ENCODE measurements at regions not wholly inside any gene's neighbourhood (a gene's known extent, or its start where the extent isn't known, plus 50 kb on each side); places are given as distances from the start of the nearest gene placed in this dataset.

DNA sequence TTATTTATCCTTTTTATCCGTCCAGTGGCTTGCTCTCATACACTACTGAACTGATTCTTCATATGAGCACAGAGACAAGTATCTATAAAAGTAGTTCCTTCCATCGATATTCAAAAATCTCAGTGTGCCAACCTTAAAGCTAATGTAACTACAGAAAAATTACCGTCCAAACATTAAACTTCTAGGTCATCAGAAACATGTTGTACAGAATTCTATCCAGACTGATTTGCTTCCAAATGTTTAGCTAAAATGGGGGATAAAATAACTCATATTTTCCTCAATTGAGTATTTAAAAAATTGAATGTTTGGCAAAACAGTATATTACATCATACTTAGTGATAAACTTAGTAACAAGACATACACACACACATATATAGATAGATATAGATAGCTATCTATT lies 584.7 kb upstream of the SEMA3D start:
- Histone ChIP-seq H3K27ac (ENCODE audit: low read depth in 1 of 2, low read length in 2 of 2) (no peak overlapping the region), H3K27me3 (ENCODE audit: control insufficient read depth in 1 of 2, insufficient read depth in 2 of 2, low read length in 2 of 2) (no peaks in the 10 kb centered on the region), H3K9me3 (ENCODE audit: control insufficient read depth in 1 of 2, insufficient read depth in 1 of 2, low read length in 2 of 2) (peaks cover 0 to 4% of the 10 kb centered on the region in 2 experiments), H3K36me3 (ENCODE audit: insufficient read depth, low read length) (no peaks in the 10 kb centered on the region), H3K4me1 (ENCODE audit: insufficient read depth, low read length) (no peaks in the 10 kb centered on the region), H3K4me3 (ENCODE audit: low read length) (no peak overlapping the region)
- Mint-ChIP-seq H3K27ac (no peak overlapping the region), H3K27me3 (no peaks in the 10 kb centered on the region), H3K4me1 (ENCODE audit: low read depth) (no peaks in the 10 kb centered on the region), H3K36me3 (ENCODE audit: low read depth) (no peaks in the 10 kb centered on the region), H3K9me3 (peaks cover 2% of the 10 kb centered on the region), H3K4me3 (no peak overlapping the region)
- ChIA-PET POLR2A (no interaction called here), CTCF (interaction anchor here (0.9 kb wide), 1 partner anchor 9 kb away, joined by 3 read pairs; no protein-coding TSS in a partner anchor)
- TF ChIP-seq, protein P1, sequence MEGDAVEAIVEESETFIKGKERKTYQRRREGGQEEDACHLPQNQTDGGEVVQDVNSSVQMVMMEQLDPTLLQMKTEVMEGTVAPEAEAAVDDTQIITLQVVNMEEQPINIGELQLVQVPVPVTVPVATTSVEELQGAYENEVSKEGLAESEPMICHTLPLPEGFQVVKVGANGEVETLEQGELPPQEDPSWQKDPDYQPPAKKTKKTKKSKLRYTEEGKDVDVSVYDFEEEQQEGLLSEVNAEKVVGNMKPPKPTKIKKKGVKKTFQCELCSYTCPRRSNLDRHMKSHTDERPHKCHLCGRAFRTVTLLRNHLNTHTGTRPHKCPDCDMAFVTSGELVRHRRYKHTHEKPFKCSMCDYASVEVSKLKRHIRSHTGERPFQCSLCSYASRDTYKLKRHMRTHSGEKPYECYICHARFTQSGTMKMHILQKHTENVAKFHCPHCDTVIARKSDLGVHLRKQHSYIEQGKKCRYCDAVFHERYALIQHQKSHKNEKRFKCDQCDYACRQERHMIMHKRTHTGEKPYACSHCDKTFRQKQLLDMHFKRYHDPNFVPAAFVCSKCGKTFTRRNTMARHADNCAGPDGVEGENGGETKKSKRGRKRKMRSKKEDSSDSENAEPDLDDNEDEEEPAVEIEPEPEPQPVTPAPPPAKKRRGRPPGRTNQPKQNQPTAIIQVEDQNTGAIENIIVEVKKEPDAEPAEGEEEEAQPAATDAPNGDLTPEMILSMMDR (IDR thresholded peaks at IDR 0.05), result no peak
- DNase-seq (no peak), ATAC-seq (ENCODE audit: poor library complexity) (no peak)
- intact Hi-C loops (cut with DNase I, micrococcal nuclease), result no loop called here

GRCh38 chr7:85770332-85770731 lies 583.5 kb upstream of the SEMA3D start:
- CTCF ChIA-PET, result no interaction called here
- ATAC-seq (ENCODE audit: poor library complexity), result no peak

GRCh38 chr7:85765698-85766298 lies 578.9 kb upstream of the SEMA3D start:
- POLR2A ChIA-PET, result no interaction called here
- no peaks in the 10 kb centered on the region for H3K36me3 ChIP-seq (ENCODE audit: insufficient read depth, low read length)
- no peak for ATAC-seq (ENCODE audit: poor library complexity)
- H3K9me3 Mint-ChIP-seq, result peaks cover 2% of the 10 kb centered on the region
- no peaks in the 10 kb centered on the region for H3K4me1 ChIP-seq (ENCODE audit: insufficient read depth, low read length)
- H3K4me1 Mint-ChIP-seq (ENCODE audit: low read depth), result no peaks in the 10 kb centered on the region
- DNase-seq, result no peak
- no peaks in the 10 kb centered on the region for H3K27me3 Mint-ChIP-seq
- H3K4me3 ChIP-seq (ENCODE audit: low read length), result no peak overlapping the region
- TF ChIP-seq, protein P1 (IDR thresholded peaks at IDR 0.05), result no peak
- H3K36me3 Mint-ChIP-seq (ENCODE audit: low read depth), result no peaks in the 10 kb centered on the region
- H3K27ac ChIP-seq (ENCODE audit: low read depth in 1 of 2, low read length in 2 of 2), result no peak overlapping the region
- no peaks in the 10 kb centered on the region for H3K27me3 ChIP-seq (ENCODE audit: control insufficient read depth in 1 of 2, insufficient read depth in 2 of 2, low read length in 2 of 2)
- peaks cover 0 to 4% of the 10 kb centered on the region in 2 experiments for H3K9me3 ChIP-seq (ENCODE audit: control insufficient read depth in 1 of 2, insufficient read depth in 1 of 2, low read length in 2 of 2)
- H3K4me3 Mint-ChIP-seq, result no peak overlapping the region
- no peak overlapping the region for H3K27ac Mint-ChIP-seq
- intact Hi-C loops (cut with DNase I, micrococcal nuclease), result no loop called here
- CTCF ChIA-PET, result no interaction called here

More at GRCh38 chr7:85770332-85770731, 583.5 kb upstream of the SEMA3D start:
- Histone ChIP-seq H3K4me3 (ENCODE audit: low read length) (no peak overlapping the region), H3K36me3 (ENCODE audit: insufficient read depth, low read length) (no peaks in the 10 kb centered on the region), H3K27me3 (ENCODE audit: control insufficient read depth in 1 of 2, insufficient read depth in 2 of 2, low read length in 2 of 2) (no peaks in the 10 kb centered on the region), H3K4me1 (ENCODE audit: insufficient read depth, low read length) (no peaks in the 10 kb centered on the region), H3K9me3 (ENCODE audit: control insufficient read depth in 1 of 2, insufficient read depth in 1 of 2, low read length in 2 of 2) (peaks cover 0 to 4% of the 10 kb centered on the region in 2 experiments), H3K27ac (ENCODE audit: low read depth in 1 of 2, low read length in 2 of 2) (no peak overlapping the region)
- TF ChIP-seq, protein P1 (IDR thresholded peaks at IDR 0.05), result no peak
- Mint-ChIP-seq H3K36me3 (ENCODE audit: low read depth) (no peaks in the 10 kb centered on the region), H3K27me3 (no peaks in the 10 kb centered on the region), H3K4me1 (ENCODE audit: low read depth) (no peaks in the 10 kb centered on the region), H3K9me3 (peaks cover 2% of the 10 kb centered on the region), H3K4me3 (no peak overlapping the region), H3K27ac (no peak overlapping the region)
- POLR2A ChIA-PET, result no interaction called here
- intact Hi-C loops (cut with DNase I, micrococcal nuclease), result no loop called here
- DNase-seq, result no peak

Measured in CD4-positive, alpha-beta T cell (primary cell).